ES-I3 (cell line): ENCODE measurements at regions not wholly inside any gene's neighbourhood (a gene's known extent, or its start where the extent isn't known, plus 50 kb on each side); places are given as distances from the start of the nearest gene placed in this dataset.

Experiments
- H3K36me3 ChIP-seq: 2 replicates; pipeline ENCODE4 v1.6.1; 2013; ENCODE audit warnings: mild to moderate bottlenecking, low read length, control low read depth, moderate library complexity; ENCODE audit not compliant: insufficient read depth
- H3K4me1 ChIP-seq: 2 replicates; pipeline ENCODE4 v1.6.1; 2013; ENCODE audit warnings: mild to moderate bottlenecking, control low read depth, low read length; ENCODE audit not compliant: insufficient read depth
- H3K9ac ChIP-seq: 2 replicates; pipeline ENCODE4 v1.6.1; 2013; ENCODE audit warnings: low read depth, mild to moderate bottlenecking, low read length, moderate library complexity
- H3K9me3 ChIP-seq: 2 replicates; pipeline ENCODE4 v1.6.1; 2013; ENCODE audit warnings: mild to moderate bottlenecking, low read length, moderate library complexity; ENCODE audit not compliant: control insufficient read depth, insufficient read depth

DNA sequence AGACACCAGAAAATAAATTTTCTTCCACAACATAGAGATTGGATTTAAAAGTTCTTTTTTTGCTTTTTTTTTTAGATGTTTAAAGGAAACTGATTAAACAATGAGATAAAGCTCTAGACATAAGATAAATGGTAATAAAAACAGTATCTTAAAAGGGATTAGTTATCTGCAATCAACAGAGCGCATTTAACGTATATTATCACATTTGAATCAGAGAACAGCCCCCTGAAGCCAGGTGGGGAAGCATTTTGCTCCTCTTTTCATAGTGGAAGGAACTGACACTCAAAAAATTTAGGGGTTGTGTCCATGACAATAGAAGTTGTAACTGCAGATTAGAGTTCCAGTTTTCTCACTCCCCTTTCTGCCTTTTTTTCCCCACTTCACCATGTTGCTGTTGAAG, 367.6 kb downstream of the SPATA31D1 start:
- Histone ChIP-seq H3K36me3 (no peaks in the 10 kb centered on the region), H3K4me1 (0 out of 2 replicates have a peak, but pooled peaks cover 5% of the 10 kb centered on the region), H3K9me3 (no peaks in the 10 kb centered on the region; the same call in 1 of the 2 replicates), H3K9ac (no peak overlapping the region)

DNA sequence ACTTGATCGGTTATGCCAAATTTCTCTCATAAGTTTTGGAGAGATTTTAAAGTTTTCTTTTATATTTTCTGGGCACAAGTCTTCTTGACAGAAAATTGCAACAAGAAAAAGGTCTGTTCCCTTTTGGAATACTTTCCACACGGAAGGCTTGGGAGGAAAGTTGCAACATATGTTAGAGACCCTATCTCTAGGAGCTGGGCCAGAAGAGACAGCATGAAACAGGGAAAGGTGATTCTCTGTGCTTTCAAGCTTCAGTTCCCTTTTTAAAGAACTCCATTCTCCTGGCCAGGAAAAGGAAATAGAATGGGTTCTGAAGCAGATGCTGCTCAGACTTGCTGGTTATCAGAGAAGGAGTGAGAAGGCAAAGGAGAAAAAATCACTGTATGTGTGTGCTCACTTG, 368.3 kb downstream of the SPATA31D1 start:
- H3K4me1 ChIP-seq: 0 out of 2 replicates have a peak, but pooled peaks cover 5% of the 10 kb centered on the region
- no peak overlapping the region for H3K9ac ChIP-seq
- H3K9me3 ChIP-seq: no peaks in the 10 kb centered on the region
- H3K36me3 ChIP-seq: no peaks in the 10 kb centered on the region

DNA sequence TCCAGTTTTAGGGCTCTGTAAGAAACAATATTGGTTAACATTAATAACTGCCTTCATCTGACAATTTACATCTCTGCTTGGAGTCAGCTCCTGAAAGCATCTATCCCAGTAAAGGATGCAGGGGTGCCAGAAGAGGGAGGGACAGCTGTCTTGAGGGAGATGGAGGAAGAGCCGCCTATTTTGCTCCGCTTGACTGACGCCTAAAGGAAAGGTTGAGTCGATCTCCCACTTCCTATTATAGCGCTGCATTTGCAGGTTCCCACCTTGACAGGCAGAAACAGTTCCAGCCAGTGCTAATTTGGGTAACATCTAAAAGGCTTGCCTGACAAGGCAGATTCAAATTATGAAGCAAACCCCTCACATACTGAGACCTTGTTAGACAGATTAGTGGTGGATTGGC, 374.6 kb downstream of the SPATA31D1 start:
- H3K36me3 ChIP-seq: no peaks in the 10 kb centered on the region
- no peaks in the 10 kb centered on the region for H3K9me3 ChIP-seq
- H3K4me1 ChIP-seq: no peaks in the 10 kb centered on the region
- no peak overlapping the region for H3K9ac ChIP-seq

DNA sequence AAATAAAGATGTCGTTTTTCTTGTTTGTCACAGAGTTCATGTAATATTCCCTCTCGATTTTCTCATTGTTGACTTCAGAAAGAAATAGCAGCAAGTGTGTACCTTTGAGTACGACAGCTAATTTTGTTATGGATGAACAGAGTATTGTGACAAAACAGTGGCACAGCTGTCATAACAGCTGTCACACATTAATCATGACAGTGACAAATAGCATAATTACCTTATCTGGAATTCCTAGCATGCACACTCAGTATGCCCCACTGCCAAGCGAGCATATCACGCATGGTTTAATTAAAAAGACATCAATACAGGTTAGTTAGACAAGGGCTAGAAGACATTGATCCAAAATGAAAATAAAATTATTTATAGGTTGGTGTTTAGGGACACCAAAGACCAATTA, 375.1 kb downstream of the SPATA31D1 start:
- Histone ChIP-seq H3K9me3 (no peaks in the 10 kb centered on the region), H3K9ac (no peak overlapping the region), H3K36me3 (no peaks in the 10 kb centered on the region), H3K4me1 (no peaks in the 10 kb centered on the region)

DNA sequence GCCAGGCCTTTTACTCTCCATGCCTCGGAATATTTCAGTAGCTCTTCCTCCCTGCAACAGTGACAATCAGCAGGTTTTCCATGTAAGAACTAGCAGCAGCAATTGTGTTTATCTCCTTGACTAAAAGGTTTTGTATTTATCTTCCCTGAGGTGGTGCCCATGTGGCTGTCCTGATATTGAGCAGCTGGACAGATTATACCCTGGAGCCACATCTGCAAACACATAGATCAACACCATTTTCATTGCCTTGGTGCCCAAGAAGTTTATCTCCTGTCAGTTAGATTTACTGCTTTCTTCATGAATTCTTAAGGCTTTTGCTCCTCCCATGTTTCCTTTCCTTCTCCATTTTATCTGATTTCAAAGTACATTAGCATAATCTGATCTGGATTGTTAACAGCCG, 378.4 kb downstream of the SPATA31D1 start:
- Histone ChIP-seq H3K4me1 (no peaks in the 10 kb centered on the region), H3K9ac (no peak overlapping the region), H3K36me3 (no peaks in the 10 kb centered on the region), H3K9me3 (no peaks in the 10 kb centered on the region)

DNA sequence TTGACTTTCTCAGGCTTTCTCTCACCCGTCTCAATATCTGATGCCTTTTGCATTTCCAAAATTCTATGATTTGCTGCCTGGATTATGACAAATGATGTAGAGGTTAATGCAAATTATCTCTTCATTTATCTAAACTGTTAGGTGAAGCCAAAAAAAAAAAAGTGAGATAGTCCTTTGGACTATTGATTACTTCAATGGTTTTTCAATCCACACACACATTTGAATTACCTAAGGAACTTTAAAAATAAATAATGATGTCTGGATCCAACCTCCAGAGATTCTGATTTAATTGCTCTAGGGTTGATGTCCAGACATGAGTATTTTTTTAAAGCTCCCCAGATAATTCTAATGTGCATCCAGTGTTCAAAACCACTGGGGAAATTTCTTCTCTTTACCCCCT, 379.4 kb downstream of the SPATA31D1 start:
- Histone ChIP-seq H3K9ac (no peak overlapping the region), H3K9me3 (no peaks in the 10 kb centered on the region)

DNA sequence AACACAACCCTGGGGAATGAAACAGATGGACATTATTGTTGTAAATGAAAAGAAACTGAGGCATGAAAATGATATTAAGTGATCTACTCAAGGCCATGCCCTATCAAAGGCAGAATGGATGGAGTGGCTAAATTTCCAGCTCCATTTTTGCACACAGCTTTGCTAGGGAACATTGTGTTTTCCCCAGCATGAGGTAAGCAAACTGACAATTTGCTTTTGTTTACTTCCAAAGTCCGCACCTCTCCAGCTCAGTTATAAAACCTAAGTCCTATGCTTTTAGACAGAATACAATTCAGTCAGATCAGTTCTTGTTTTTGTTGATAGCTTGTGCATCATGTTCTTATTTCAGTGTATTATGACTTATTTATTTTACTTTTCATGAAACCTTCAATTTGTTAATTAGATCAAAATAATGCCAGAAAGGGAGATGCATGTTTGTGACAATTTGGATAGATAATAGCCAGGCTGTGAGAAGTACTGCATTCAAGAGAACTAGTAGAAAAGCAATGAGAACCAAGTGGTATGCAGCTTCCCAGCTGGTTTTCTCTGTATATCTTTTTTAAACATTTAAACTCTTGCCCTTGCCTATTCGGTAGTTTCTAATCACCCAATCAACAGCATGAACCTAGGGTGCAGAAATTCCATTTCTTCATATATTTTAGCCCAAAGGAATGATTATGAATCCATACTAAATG, 380.8 kb downstream of the SPATA31D1 start:
- no peaks in the 10 kb centered on the region for H3K4me1 ChIP-seq
- H3K9ac ChIP-seq: no peak overlapping the region
- H3K36me3 ChIP-seq: no peaks in the 10 kb centered on the region
- H3K9me3 ChIP-seq: no peaks in the 10 kb centered on the region

More for the DNA sequence above, 379.4 kb downstream of the SPATA31D1 start:
- no peaks in the 10 kb centered on the region for H3K36me3 ChIP-seq
- H3K4me1 ChIP-seq: no peaks in the 10 kb centered on the region

DNA sequence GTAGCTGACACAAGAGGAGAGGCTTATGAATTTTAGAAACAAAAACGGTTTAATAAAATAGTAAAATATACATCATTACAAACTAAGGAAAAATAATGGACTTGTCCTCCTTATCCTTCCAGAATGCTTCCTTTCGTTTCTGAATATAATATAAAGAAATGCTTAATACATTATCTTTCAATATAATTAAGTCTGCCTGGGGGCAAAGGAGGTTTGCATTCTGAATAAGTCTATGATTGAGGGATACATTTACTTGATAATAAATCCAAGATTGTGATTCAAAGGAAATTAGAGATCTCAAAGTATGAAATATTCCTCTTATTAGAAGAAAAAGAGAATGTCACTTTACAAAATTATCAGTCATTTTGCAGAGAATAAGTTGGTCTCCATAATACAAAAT, 386.5 kb downstream of the SPATA31D1 start:
- H3K9ac ChIP-seq: no peak overlapping the region
- H3K9me3 ChIP-seq: no peaks in the 10 kb centered on the region
- no peaks in the 10 kb centered on the region for H3K36me3 ChIP-seq
- H3K4me1 ChIP-seq: no peaks in the 10 kb centered on the region

DNA sequence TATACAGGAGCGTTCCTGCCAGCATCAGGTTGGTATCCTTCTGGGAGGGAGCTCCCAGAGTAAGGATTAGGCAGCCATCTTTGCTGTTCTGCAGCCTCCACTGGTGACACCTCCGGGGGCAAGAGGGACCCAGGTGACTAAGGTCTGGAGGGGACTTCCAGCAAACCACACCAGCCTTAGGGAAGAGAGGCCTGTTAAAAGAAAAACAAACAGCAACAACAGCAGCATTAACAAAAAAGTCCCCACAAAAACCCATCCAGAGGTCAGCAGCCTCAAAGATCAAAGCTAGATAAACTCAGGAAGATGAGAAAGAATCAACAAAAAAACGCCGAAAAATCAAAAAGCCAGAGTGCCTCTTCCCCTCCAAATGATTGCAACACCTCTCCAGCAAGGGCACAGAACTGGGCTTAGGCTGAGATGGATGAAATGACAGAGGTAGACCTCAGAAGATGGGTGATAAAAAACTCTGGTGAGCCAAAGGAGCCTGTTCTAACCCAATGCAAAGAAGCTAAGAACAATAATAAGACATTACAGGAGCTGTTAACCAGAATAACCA, 388.2 kb downstream of the SPATA31D1 start:
- H3K4me1 ChIP-seq: no peaks in the 10 kb centered on the region
- H3K36me3 ChIP-seq: no peaks in the 10 kb centered on the region
- no peaks in the 10 kb centered on the region for H3K9me3 ChIP-seq
- no peak overlapping the region for H3K9ac ChIP-seq

DNA sequence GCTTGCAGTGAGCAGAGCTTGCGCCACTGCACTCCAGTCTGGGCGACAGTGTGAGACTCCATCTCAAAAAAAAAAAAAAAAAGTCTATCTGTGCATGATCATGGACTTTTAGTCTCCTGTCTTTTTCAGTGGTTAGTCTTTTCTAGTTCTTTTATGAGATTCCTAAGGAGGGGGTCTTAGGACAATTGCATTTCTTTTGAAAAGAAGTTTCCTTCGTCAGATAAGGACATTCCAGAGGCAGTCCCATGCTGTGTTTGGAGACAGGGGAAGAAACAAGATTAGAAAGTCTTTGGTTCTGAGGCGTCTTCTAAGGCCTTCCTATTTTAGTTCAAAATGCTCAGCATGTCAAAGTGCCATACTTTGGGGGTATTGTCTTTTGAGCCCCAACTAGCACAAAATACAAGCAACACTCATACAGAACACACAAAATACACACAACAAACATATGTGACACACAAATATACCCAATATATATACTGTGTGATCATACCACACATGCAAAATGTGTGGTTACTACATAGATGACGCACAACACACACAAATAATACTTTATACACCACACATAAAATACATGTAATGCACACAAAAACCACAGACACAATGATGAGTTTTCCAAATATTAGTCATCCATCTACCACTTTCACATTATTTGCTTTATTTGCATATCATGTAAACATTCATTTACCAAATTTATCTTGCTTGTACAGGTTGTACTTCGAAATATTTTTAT, 394.5 kb downstream of the SPATA31D1 start:
- no peak overlapping the region for H3K9ac ChIP-seq
- H3K9me3 ChIP-seq: no peaks in the 10 kb centered on the region
- H3K4me1 ChIP-seq: peaks cover 4% of the 10 kb centered on the region; the same call in 1 of the 2 replicates
- no peaks in the 10 kb centered on the region for H3K36me3 ChIP-seq

DNA sequence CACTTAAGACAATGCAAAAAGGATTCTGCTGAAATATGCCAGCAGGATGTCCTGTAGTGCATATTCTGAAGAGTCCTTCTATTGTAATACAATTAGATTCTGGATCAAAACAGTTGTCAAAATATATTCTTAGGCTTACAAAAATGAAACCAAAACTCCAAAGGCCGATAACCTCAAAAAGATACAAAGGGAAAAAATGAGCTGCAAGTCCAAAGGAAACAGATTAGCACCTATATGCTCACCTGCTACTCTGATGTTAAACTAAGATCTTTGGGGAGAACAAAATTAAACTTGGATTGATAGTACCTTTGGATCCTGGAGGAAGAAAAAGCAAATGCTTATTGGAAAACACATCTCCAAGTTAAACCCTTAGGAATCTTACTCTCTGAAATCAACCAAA, 397.1 kb downstream of the SPATA31D1 start:
- H3K9ac ChIP-seq: no peak overlapping the region
- H3K4me1 ChIP-seq: peaks cover 4% of the 10 kb centered on the region; the same call in 1 of the 2 replicates
- no peaks in the 10 kb centered on the region for H3K9me3 ChIP-seq
- H3K36me3 ChIP-seq: no peaks in the 10 kb centered on the region

DNA sequence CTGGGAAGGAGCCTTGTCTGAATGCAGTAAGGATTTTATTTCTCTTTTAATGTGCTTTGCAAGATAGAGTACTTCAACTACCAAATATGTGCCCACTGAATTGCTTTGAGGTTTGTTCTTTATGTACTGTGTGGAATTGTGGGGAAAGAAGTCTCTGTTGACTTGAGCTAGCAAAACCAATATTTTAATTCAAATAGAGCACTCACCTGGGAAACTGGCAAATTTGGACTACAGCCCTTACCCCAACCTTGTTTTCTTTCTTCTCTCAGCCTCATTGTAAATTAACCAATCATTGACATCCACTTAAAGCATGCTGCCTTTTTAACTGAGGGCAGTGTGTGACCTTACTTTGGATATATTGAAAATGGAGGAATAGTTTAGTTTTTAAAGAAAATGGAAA, 409.0 kb downstream of the SPATA31D1 start:
- no peaks in the 10 kb centered on the region for H3K36me3 ChIP-seq
- no peaks in the 10 kb centered on the region for H3K4me1 ChIP-seq
- H3K9ac ChIP-seq: no peak overlapping the region
- H3K9me3 ChIP-seq: no peaks in the 10 kb centered on the region

DNA sequence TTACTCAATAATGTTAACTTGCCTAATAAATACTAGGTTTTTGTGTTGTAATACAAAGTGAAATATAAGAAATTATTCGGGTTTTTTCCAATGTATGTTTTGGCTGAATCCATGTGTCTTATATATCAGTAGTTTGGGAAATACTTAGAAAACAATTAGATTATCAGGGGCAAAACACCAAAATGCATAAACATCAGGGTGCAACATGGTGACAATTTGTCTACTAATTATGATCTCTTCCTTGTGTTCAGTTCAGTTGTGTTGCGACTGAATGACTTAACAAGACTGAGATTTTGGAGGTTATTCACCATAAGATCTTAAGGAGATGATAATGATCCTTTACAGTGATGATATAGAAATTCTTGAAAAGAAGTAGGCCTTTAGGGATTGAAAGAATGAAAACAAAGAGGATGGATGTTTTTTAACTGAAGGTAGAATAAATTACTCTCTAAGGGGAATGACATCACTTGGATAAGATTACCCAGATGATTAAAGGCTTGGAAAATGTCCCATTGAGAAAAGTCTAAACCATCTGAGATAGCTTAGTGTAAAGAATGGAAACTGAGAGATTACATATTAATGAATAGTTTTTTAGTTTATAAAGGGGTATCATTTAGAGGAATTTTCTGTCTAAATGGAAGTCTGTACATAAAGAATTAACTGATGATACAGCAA, 415.8 kb downstream of the SPATA31D1 start:
- Histone ChIP-seq H3K9ac (no peak overlapping the region), H3K9me3 (no peaks in the 10 kb centered on the region), H3K4me1 (no peaks in the 10 kb centered on the region), H3K36me3 (no peaks in the 10 kb centered on the region)

DNA sequence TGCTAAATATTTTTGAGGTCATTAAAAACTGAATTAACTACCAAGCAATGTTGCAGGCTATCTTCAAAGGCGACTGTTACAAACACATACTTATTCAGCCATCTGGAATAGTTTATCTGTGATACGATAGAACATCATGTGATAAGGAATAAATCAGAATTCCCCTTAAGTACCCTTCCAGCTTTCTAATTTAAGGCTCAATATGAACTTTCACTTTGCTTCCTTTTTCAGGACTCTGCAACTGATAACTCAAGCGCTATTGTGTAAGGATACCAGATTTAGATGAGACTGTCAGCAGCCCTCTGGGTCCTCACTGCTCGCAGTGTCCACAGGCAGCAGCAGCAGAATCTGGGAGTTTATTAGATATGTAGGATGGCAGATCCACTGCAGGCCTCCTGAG, 416.3 kb downstream of the SPATA31D1 start:
- Histone ChIP-seq H3K4me1 (no peaks in the 10 kb centered on the region), H3K36me3 (no peaks in the 10 kb centered on the region), H3K9ac (no peak overlapping the region), H3K9me3 (no peaks in the 10 kb centered on the region)
